NCI-H774 (cell line): ENCODE measurements at regions not wholly inside any gene's neighbourhood (a gene's known extent, or its start where the extent isn't known, plus 50 kb on each side); places are given as distances from the start of the nearest gene placed in this dataset.
"Not testable (repeated sequence)": the region's sequence is repeated elsewhere in the genome, so short reads cannot be mapped to it uniquely, and the experiment has no call there.

Experiments used
- DNase-seq: peaks from one replicate; lab custom pipeline; 2025; lab: John Stamatoyannopoulos, UW

GRCh38 chr4:15291122-15291521, 136.7 kb upstream of the C1QTNF7 start:
- DNase-seq: no peak

GRCh38 chr4:15293711-15294110, 134.1 kb upstream of the C1QTNF7 start:
- DNase-seq: no peak

- no peak for DNase-seq
Observed at GRCh38 chr4:15294202-15294601, 133.6 kb upstream of the C1QTNF7 start.

- no peak for DNase-seq
Observed at GRCh38 chr4:15294832-15295231, 133.0 kb upstream of the C1QTNF7 start.

- no peak for DNase-seq
Observed at GRCh38 chr4:15295421-15296162, 132.2 kb upstream of the C1QTNF7 start.

GRCh38 chr4:15297344-15297743, 130.5 kb upstream of the C1QTNF7 start:
- no peak for DNase-seq

GRCh38 chr4:15299627-15300026, 128.2 kb upstream of the C1QTNF7 start:
- DNase-seq: no peak

GRCh38 chr4:15303052-15303641, 124.7 kb upstream of the C1QTNF7 start:
- DNase-seq: no peak

GRCh38 chr4:15314974-15315373, 112.9 kb upstream of the C1QTNF7 start:
- no peak for DNase-seq

- no peak for DNase-seq
Observed at GRCh38 chr4:15317246-15317645, 110.6 kb upstream of the C1QTNF7 start.

- no peak for DNase-seq
Observed at GRCh38 chr4:15318621-15319348, 109.0 kb upstream of the C1QTNF7 start.

- no peak for DNase-seq
Observed at GRCh38 chr4:15320121-15320678, 107.6 kb upstream of the C1QTNF7 start.

- no peak for DNase-seq
Observed at GRCh38 chr4:15322006-15322405, 105.8 kb upstream of the C1QTNF7 start.

- no peak for DNase-seq
Observed at GRCh38 chr4:15325987-15326386, 101.8 kb upstream of the C1QTNF7 start.

- DNase-seq: no peak
Observed at GRCh38 chr4:15327311-15328298, 100.2 kb upstream of the C1QTNF7 start.

- no peak for DNase-seq
Observed at GRCh38 chr4:15331930-15332329, 95.9 kb upstream of the C1QTNF7 start.

GRCh38 chr4:15332377-15332776, 95.5 kb upstream of the C1QTNF7 start:
- DNase-seq: no peak

GRCh38 chr4:15333692-15334633, 93.9 kb upstream of the C1QTNF7 start:
- no peak for DNase-seq

GRCh38 chr4:15336410-15337167, 91.2 kb upstream of the C1QTNF7 start:
- no peak for DNase-seq

- DNase-seq: not testable (repeated sequence)
Observed at GRCh38 chr4:15337168-15337657, 90.6 kb upstream of the C1QTNF7 start.
